DMS 273 (cell line): ENCODE measurements at regions not wholly inside any gene's neighbourhood (a gene's known extent, or its start where the extent isn't known, plus 50 kb on each side); places are given as distances from the start of the nearest gene placed in this dataset.

Experiments
- DNase-seq: peaks from one replicate; lab custom pipeline; 2025; ENCODE audit not compliant: unreplicated experiment; lab: John Stamatoyannopoulos, UW

GRCh38 chr4:46684041-46684440 is 225.0 kb downstream of the COX7B2 start:
- no peak for DNase-seq

GRCh38 chr4:46676364-46676763 is 232.7 kb downstream of the COX7B2 start:
- DNase-seq = no peak

DNA sequence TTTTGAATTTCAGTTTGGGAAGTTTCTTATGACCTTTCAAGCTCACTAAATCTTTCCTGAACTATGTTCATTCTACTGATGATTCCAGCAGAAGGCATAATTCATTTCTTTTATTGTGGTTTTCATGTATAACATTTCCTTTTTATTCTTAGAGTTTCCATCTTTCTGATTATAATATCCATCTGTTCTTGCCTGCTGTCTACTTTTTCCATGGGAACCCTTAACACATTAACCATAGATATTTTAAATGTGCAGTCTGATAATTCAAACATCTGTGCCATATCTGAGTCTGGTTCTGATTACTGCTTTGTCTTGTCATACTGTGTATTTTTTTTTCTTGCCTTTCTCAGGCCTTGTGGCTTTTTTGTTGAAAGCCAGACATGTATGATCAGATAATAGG is 234.7 kb downstream of the COX7B2 start:
- no peak for DNase-seq

GRCh38 chr4:46667790-46668189 is 241.3 kb downstream of the COX7B2 start:
- no peak for DNase-seq

GRCh38 chr4:46656071-46656470 is 253.0 kb downstream of the COX7B2 start:
- no peak for DNase-seq

GRCh38 chr4:46653842-46654241 is 255.2 kb downstream of the COX7B2 start:
- no peak for DNase-seq

GRCh38 chr4:46649390-46649789 is 259.5 kb upstream of the GABRA2 start:
- DNase-seq = no peak

DNA sequence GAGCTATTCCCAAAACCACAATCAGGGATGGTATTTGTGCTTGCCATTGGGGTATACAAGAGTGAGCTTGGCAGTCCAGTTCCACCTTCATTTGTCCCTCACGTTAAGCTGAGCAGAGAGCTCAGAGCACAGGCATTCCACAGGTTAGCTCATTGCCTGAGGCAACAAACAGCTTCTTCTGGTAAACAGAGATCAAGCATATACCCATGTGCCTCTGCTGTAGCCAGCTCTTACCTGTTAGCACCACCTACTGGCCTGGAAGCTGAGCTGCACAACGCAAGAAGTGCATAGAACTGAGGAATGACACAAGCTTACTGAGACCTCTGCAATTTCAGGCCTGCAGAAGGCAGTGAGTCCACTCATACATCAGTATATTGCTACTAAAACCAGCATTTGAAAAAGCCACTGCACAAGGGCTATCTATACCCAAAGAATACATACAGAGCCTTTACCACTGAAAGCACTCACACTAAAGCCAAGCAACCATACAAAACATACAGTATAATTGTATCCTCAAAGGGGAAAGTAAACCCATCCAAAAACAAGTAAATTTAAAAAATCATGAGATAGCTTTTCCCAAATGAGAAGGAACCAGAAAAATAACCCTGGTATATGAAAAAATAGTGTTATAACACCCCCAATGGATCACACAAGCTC is 258.3 kb upstream of the GABRA2 start:
- DNase-seq = peak; percentile 28

DNA sequence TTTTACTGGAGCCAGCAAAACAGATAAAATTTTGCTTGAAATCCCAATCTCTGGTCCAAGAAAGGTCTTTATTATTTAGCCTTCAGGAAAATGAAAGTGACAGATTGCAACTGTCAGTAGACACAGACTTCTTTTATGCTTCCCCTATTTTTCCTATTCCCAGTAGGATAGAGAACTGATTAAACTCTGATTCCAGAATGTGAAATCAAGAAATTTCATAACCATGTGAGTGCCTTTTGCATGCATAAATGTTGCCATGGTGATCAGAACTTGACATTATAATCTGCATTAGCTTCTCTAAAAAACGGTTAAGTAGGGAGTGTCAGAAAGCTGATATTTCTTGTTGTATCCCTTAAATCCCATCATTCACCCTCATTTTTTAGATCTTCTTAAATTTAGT is 255.2 kb upstream of the GABRA2 start:
- DNase-seq = no peak
